SU-DHL-6 (cell line): ENCODE measurements at regions not wholly inside any gene's neighbourhood (a gene's known extent, or its start where the extent isn't known, plus 50 kb on each side); places are given as distances from the start of the nearest gene placed in this dataset.

Experiments
- H2AFZ ChIP-seq: fragments of 200-600 bp; sonication (generic); 2 replicates; pipeline ENCODE4 v1.6.1; 2014; ENCODE audit warnings: low read depth, mild to moderate bottlenecking, moderate library complexity, mixed read lengths, antibody characterized with exemption, low read length; ENCODE audit not compliant: severe bottlenecking
- H3F3A ChIP-seq: fragments of 200-600 bp; shearing (Covaris generic); 2 replicates; pipeline ENCODE4 v1.6.0; 2016; ENCODE audit warnings: antibody characterized with exemption, mild to moderate bottlenecking; ENCODE audit not compliant: insufficient read depth
- H3K27ac ChIP-seq: fragments of 200-600 bp; sonication (generic); 2 replicates; pipeline ENCODE4 v1.5.1; 2016; ENCODE audit warnings: low read depth, mild to moderate bottlenecking, low read length, moderate library complexity, mixed read lengths
- H3K27me3 ChIP-seq: fragments of 200-600 bp; sonication (generic), shearing (Covaris generic); 2 replicates; pipeline ENCODE4 v1.6.0; 2014; ENCODE audit warnings: mild to moderate bottlenecking, low read length
- H3K36me3 ChIP-seq: fragments of 200-600 bp; sonication (generic); 2 replicates; pipeline ENCODE4 v1.6.1; 2014; ENCODE audit warnings: mild to moderate bottlenecking, low read length, mixed read lengths
- H3K4me2 ChIP-seq: fragments of 300-600, 200-600 bp; shearing (Covaris generic), sonication (generic); 2 replicates; pipeline ENCODE4 v1.6.0; 2014; ENCODE audit warnings: low read length, low read depth, mild to moderate bottlenecking; ENCODE audit not compliant: poor library complexity, severe bottlenecking
- H3K4me3 ChIP-seq: fragments of 200-600 bp; sonication (generic); 2 replicates; pipeline ENCODE4 v1.5.1; 2014; ENCODE audit warnings: antibody characterized with exemption, low read length, mild to moderate bottlenecking, mixed read lengths; ENCODE audit not compliant: insufficient read depth, poor library complexity, severe bottlenecking
- H3K79me2 ChIP-seq: fragments of 200-600 bp; sonication (generic); 2 replicates; pipeline ENCODE4 v1.6.1; 2014; ENCODE audit warnings: mild to moderate bottlenecking, low read length, moderate library complexity; ENCODE audit not compliant: insufficient read depth
- H3K9ac ChIP-seq: fragments of 200-600 bp; sonication (generic); 2 replicates; pipeline ENCODE4 v1.7.0; 2014; ENCODE audit warnings: mild to moderate bottlenecking, low read length
- H3K9me2 ChIP-seq: fragments of 200-600 bp; sonication (generic); replicated peaks from 2 replicates; pipeline ENCODE4 v1.6.1; 2014; ENCODE audit warnings: low read length; ENCODE audit not compliant: insufficient read depth
- H3K9me3 ChIP-seq: fragments of 200-600 bp; sonication (generic); 2 replicates; pipeline ENCODE4 v1.6.1; 2014; ENCODE audit warnings: low read length, mixed read lengths; ENCODE audit not compliant: insufficient read depth
- H4K20me1 ChIP-seq: fragments of 200-600 bp; sonication (generic); 2 replicates; pipeline ENCODE4 v1.6.1; 2014; ENCODE audit warnings: low read depth, mild to moderate bottlenecking, antibody characterized with exemption, low read length, moderate library complexity, mixed read lengths
- CTCF ChIP-seq: fragments of 200-600 bp; sonication (generic); IDR thresholded peaks from one replicate; pipeline ENCODE4 v1.5.1; 2017; ENCODE audit warnings: antibody characterized with exemption, mild to moderate bottlenecking, low read length, moderate library complexity; ENCODE audit not compliant: insufficient read depth, poor library complexity, severe bottlenecking
- EZH2phosphoT487 ChIP-seq: fragments of 200-600 bp; sonication (generic), shearing (Covaris generic); conservative IDR thresholded peaks from 2 replicates; pipeline ENCODE4 v1.6.1; 2018; ENCODE audit warnings: mild to moderate bottlenecking, antibody characterized with exemption, low read length, moderate library complexity, mixed read lengths

GRCh38 chr9:90998573-90998972 lies 197.0 kb downstream of the SYK start:
- TF ChIP-seq CTCF (no peak), EZH2phosphoT487 (no peak)
- H2AFZ ChIP-seq, result no peak overlapping the region
- no peaks in the 10 kb centered on the region for H3K9me3 ChIP-seq
- no peaks in the 10 kb centered on the region for H3K79me2 ChIP-seq
- no peak overlapping the region for H3K27ac ChIP-seq
- H4K20me1 ChIP-seq, result no peaks in the 10 kb centered on the region
- no peaks in the 10 kb centered on the region for H3K27me3 ChIP-seq
- H3K9me2 ChIP-seq, result no peaks in the 10 kb centered on the region
- H3F3A ChIP-seq, result no peaks in the 10 kb centered on the region
- H3K9ac ChIP-seq, result no peak overlapping the region
- no peak overlapping the region for H3K4me3 ChIP-seq
- H3K4me2 ChIP-seq, result no peak overlapping the region
- no peaks in the 10 kb centered on the region for H3K36me3 ChIP-seq

- Histone ChIP-seq H3K4me2 (no peak overlapping the region), H3K36me3 (no peaks in the 10 kb centered on the region), H3K79me2 (no peaks in the 10 kb centered on the region), H3K9me2 (no peaks in the 10 kb centered on the region), H3K27ac (no peak overlapping the region), H3K9me3 (no peaks in the 10 kb centered on the region), H3K27me3 (no peaks in the 10 kb centered on the region), H4K20me1 (no peaks in the 10 kb centered on the region), H3K9ac (no peak overlapping the region), H2AFZ (no peak overlapping the region), H3F3A (no peaks in the 10 kb centered on the region), H3K4me3 (no peak overlapping the region)
- TF ChIP-seq CTCF, result no peak
- TF ChIP-seq EZH2phosphoT487, result no peak
These were observed 198.1 kb downstream of the SYK start for GRCh38 chr9:90999425-91000397.

- no peaks in the 10 kb centered on the region for H3K36me3 ChIP-seq
- no peaks in the 10 kb centered on the region for H3F3A ChIP-seq
- no peak overlapping the region for H3K4me2 ChIP-seq
- H3K79me2 ChIP-seq, result no peaks in the 10 kb centered on the region
- H3K4me3 ChIP-seq, result no peak overlapping the region
- no peak overlapping the region for H3K27ac ChIP-seq
- TF ChIP-seq CTCF, result no peak
- no peak for TF ChIP-seq EZH2phosphoT487
- no peaks in the 10 kb centered on the region for H3K9me3 ChIP-seq
- no peak overlapping the region for H2AFZ ChIP-seq
- no peaks in the 10 kb centered on the region for H3K27me3 ChIP-seq
- H3K9ac ChIP-seq, result no peak overlapping the region
- H3K9me2 ChIP-seq, result no peaks in the 10 kb centered on the region
- no peaks in the 10 kb centered on the region for H4K20me1 ChIP-seq
These were observed 199.6 kb downstream of the SYK start for GRCh38 chr9:91001146-91001611.
